ENCODE measurements at regions not wholly inside any gene's neighbourhood (a gene's known extent, or its start where the extent isn't known, plus 50 kb on each side); places are given as distances from the start of the nearest gene placed in this dataset.

GRCh38 chr22:49096476-49096875 lies 731.2 kb downstream of the BRD1 start:
- 87 to 97% (median 89%) methylated on average over 9 of the region's 9 CpGs for WGBS, 4 donors

GRCh38 chr22:49095366-49095765 lies 732.3 kb downstream of the BRD1 start:
- H3K27me3 ChIP-seq, result no peaks in the 10 kb centered on the region
- no peak overlapping the region for H3K4me3 ChIP-seq
- H3K4me1 ChIP-seq (replicated peaks in 1 of 2), result no peaks in the 10 kb centered on the region
- intact Hi-C loops (cut with DNase I), result no loop called here
- no peaks in the 10 kb centered on the region for H3K36me3 ChIP-seq (replicated peaks in 1 of 2)
- H3K27ac ChIP-seq, result no peak overlapping the region
- TF ChIP-seq POLR2A (IDR thresholded peaks at IDR 0.05) (no peak), CTCF (IDR thresholded peaks at IDR 0.05) (no peak)
- no peaks in the 10 kb centered on the region for H3K9me3 ChIP-seq (replicated peaks in 1 of 3)
- no peak for DNase-seq
- WGBS, 4 donors, result 77 to 80% (median 78%) methylated on average over 7 to 19 of the region's 19 CpGs

More at GRCh38 chr22:49096476-49096875, 731.2 kb downstream of the BRD1 start:
- H3K4me3 ChIP-seq, result no peak overlapping the region
- no peak overlapping the region for H3K27ac ChIP-seq
- no peaks in the 10 kb centered on the region for H3K36me3 ChIP-seq (replicated peaks in 1 of 2)
- intact Hi-C loops (cut with DNase I), result no loop called here
- no peak for DNase-seq
- H3K9me3 ChIP-seq (replicated peaks in 1 of 3), result no peaks in the 10 kb centered on the region
- H3K4me1 ChIP-seq (replicated peaks in 1 of 2), result no peaks in the 10 kb centered on the region
- H3K27me3 ChIP-seq, result no peaks in the 10 kb centered on the region
- TF ChIP-seq POLR2A (IDR thresholded peaks at IDR 0.05) (no peak), CTCF (IDR thresholded peaks at IDR 0.05) (no peak)

GRCh38 chr22:49094858-49095257 lies 732.8 kb downstream of the BRD1 start:
- H3K4me3 ChIP-seq, result no peak overlapping the region
- H3K9me3 ChIP-seq (replicated peaks in 1 of 3), result no peaks in the 10 kb centered on the region
- no peaks in the 10 kb centered on the region for H3K36me3 ChIP-seq (replicated peaks in 1 of 2)
- no peak overlapping the region for H3K27ac ChIP-seq
- intact Hi-C loops (cut with DNase I), result no loop called here
- no peaks in the 10 kb centered on the region for H3K27me3 ChIP-seq
- DNase-seq, result no peak
- H3K4me1 ChIP-seq (replicated peaks in 1 of 2), result no peaks in the 10 kb centered on the region
- no peak for TF ChIP-seq CTCF (IDR thresholded peaks at IDR 0.05)
- WGBS, 4 donors, result 61 to 77% (median 73%) methylated on average over 10 to 18 of the region's 18 CpGs

- intact Hi-C loops (cut with DNase I), result no loop called here
- WGBS, 4 donors, result 65 to 69% (median 67%) methylated on average over 6 to 7 of the region's 7 CpGs
- H3K27me3 ChIP-seq, result no peaks in the 10 kb centered on the region
- H3K9me3 ChIP-seq (replicated peaks in 1 of 3), result no peaks in the 10 kb centered on the region
- H3K4me3 ChIP-seq, result no peak overlapping the region
- no peak overlapping the region for H3K27ac ChIP-seq
- no peak for TF ChIP-seq POLR2A (IDR thresholded peaks at IDR 0.05)
- TF ChIP-seq CTCF (IDR thresholded peaks at IDR 0.05), result no peak
- DNase-seq, result no peak
- no peaks in the 10 kb centered on the region for H3K36me3 ChIP-seq (replicated peaks in 1 of 2)
- H3K4me1 ChIP-seq (replicated peaks in 1 of 2), result no peaks in the 10 kb centered on the region
Measured at GRCh38 chr22:49094151-49094550, 733.5 kb downstream of the BRD1 start.

All from adrenal gland (tissue), 9 donors.